GM19452 (cell line): ENCODE measurements at regions not wholly inside any gene's neighbourhood (a gene's known extent, or its start where the extent isn't known, plus 50 kb on each side); places are given as distances from the start of the nearest gene placed in this dataset.

Experiments
- ATAC-seq: cut with Tn5 transposase; IDR thresholded peaks from one replicate; pipeline ENCODE4 v1.9.1; 2021; ENCODE audit not compliant: unreplicated experiment

GRCh38 chr14:65243766-65244442, 141.6 kb upstream of the MAX start:
- ATAC-seq: no peak

GRCh38 chr14:65249471-65250161, 147.3 kb upstream of the MAX start:
- ATAC-seq: no peak

- no peak for ATAC-seq
Observed at GRCh38 chr14:65250162-65250495, 147.8 kb upstream of the MAX start.

GRCh38 chr14:65251213-65251612, 148.9 kb upstream of the MAX start:
- no peak for ATAC-seq

GRCh38 chr14:65252482-65253255, 150.4 kb upstream of the MAX start:
- ATAC-seq: no peak

GRCh38 chr14:65255029-65255545, 152.8 kb upstream of the MAX start:
- no peak for ATAC-seq

GRCh38 chr14:65255583-65256461, 153.5 kb upstream of the MAX start:
- ATAC-seq: no peak

- ATAC-seq: no peak
Observed at GRCh38 chr14:65256714-65257113, 154.4 kb upstream of the MAX start.

- ATAC-seq: no peak
Observed at GRCh38 chr14:65257425-65257824, 155.1 kb upstream of the FUT8 start.

GRCh38 chr14:65258391-65258790, 154.1 kb upstream of the FUT8 start:
- ATAC-seq: no peak

GRCh38 chr14:65259000-65259399, 153.5 kb upstream of the FUT8 start:
- ATAC-seq: no peak

GRCh38 chr14:65260786-65261185, 151.7 kb upstream of the FUT8 start:
- ATAC-seq: no peak

GRCh38 chr14:65261425-65261920, 151.1 kb upstream of the FUT8 start:
- no peak for ATAC-seq

GRCh38 chr14:65261946-65262345, 150.6 kb upstream of the FUT8 start:
- no peak for ATAC-seq

GRCh38 chr14:65263177-65263788, 149.2 kb upstream of the FUT8 start:
- ATAC-seq: no peak

- ATAC-seq: no peak
Observed at GRCh38 chr14:65267856-65268255, 144.7 kb upstream of the FUT8 start.

GRCh38 chr14:65268594-65268993, 143.9 kb upstream of the FUT8 start:
- ATAC-seq: no peak

- ATAC-seq: no peak
Observed at GRCh38 chr14:65269732-65270131, 142.8 kb upstream of the FUT8 start.

GRCh38 chr14:65277027-65277426, 135.5 kb upstream of the FUT8 start:
- ATAC-seq: no peak

GRCh38 chr14:65277580-65278270, 134.8 kb upstream of the FUT8 start:
- no peak for ATAC-seq
